ENCODE measurements at regions not wholly inside any gene's neighbourhood (a gene's known extent, or its start where the extent isn't known, plus 50 kb on each side); places are given as distances from the start of the nearest gene placed in this dataset.

DNA sequence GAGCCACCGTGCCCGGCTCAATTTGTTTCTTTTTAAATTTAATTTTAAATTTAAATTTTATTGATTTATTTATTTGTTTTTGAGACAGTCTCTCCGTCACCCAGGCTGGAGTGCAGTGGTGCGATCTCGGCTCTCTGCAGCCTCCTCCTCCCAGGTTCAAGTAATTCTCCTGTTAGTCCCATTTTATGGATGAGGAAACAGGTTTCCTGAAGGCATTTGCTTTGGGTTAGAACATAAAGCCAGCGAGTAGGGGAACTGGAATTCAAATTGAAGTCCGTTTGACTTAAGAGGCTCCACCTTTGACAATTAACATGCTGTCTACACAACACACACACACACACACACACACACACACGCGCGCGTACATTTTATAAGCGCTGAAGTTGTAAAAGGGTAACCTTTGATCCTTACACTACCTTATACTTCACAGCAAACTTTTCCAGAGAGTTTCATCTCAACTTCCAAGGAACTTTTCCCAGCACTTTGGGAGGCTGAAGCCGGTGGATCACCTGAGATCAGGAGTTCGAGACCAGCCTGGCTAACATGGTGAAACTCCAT, 232.0 kb downstream of the BCAS1 start:
- Histone ChIP-seq H3K27me3 (no peaks in the 10 kb centered on the region), H3K27ac (no peak overlapping the region), H3K36me3 (replicated peaks in 1 of 2) (no peaks in the 10 kb centered on the region), H3K4me3 (no peak overlapping the region), H3K9me3 (replicated peaks in 1 of 3) (no peaks in the 10 kb centered on the region), H3K4me1 (replicated peaks in 1 of 2) (no peaks in the 10 kb centered on the region)
- TF ChIP-seq CTCF (IDR thresholded peaks at IDR 0.05) (no peak), POLR2A (IDR thresholded peaks at IDR 0.05) (no peak)
- 74 to 95% (median 83%) methylated on average over 14 of the region's 14 CpGs for WGBS, 4 donors
- intact Hi-C loops (cut with DNase I) = no loop called here
- DNase-seq = no peak

GRCh38 chr20:53837126-53837826, 233.1 kb downstream of the BCAS1 start:
- TF ChIP-seq CTCF (IDR thresholded peaks at IDR 0.05) (no peak), POLR2A (IDR thresholded peaks at IDR 0.05) (no peak)
- Histone ChIP-seq H3K27ac (no peak overlapping the region), H3K4me1 (replicated peaks in 1 of 2) (no peaks in the 10 kb centered on the region), H3K4me3 (no peak overlapping the region), H3K36me3 (replicated peaks in 1 of 2) (no peaks in the 10 kb centered on the region), H3K9me3 (replicated peaks in 1 of 3) (no peaks in the 10 kb centered on the region), H3K27me3 (no peaks in the 10 kb centered on the region)
- intact Hi-C loops (cut with DNase I) = no loop called here
- 79 to 86% (median 84%) methylated on average over 5 of the region's 5 CpGs for WGBS, 4 donors
- no peak for DNase-seq

GRCh38 chr20:53834749-53835148, 235.6 kb downstream of the BCAS1 start:
- 87 to 94% (median 91%) methylated on average over 8 of the region's 8 CpGs for WGBS, 4 donors
- no peaks in the 10 kb centered on the region for H3K27me3 ChIP-seq
- no peak overlapping the region for H3K4me3 ChIP-seq
- no peaks in the 10 kb centered on the region for H3K36me3 ChIP-seq (replicated peaks in 1 of 2)
- peaks cover 0 to 2% of the 10 kb centered on the region in 2 donors for H3K4me1 ChIP-seq (replicated peaks in 1 of 2)
- TF ChIP-seq POLR2A (IDR thresholded peaks at IDR 0.05) = no peak
- no peak overlapping the region for H3K27ac ChIP-seq
- intact Hi-C loops (cut with DNase I) = no loop called here
- no peak for DNase-seq
- no peaks in the 10 kb centered on the region for H3K9me3 ChIP-seq (replicated peaks in 1 of 3)

DNA sequence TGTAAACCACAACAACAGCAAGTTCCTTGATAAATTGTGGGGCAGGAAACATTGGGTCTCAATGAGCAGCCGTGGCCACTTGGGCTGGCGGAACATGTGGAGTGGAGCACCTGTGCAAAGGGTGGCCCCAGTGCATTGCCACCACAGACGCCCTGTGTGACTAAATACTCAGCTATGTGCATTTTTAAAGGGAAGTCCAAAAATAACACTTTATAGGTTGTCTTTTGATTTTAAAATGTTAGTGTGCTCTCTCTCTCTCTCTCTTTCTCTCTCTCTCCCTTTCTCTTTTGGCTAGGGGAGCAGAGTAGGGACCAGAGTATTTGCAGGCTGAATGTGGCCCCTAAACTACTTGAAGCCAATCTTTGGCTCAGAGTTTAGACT, 236.3 kb downstream of the BCAS1 start:
- H3K27ac ChIP-seq = no peak overlapping the region
- intact Hi-C loops (cut with DNase I) = no loop called here

More for the DNA sequence above, 236.3 kb downstream of the BCAS1 start:
- no peak overlapping the region for H3K4me3 ChIP-seq
- H3K36me3 ChIP-seq (replicated peaks in 1 of 2) = no peaks in the 10 kb centered on the region
- peaks cover 0 to 8% of the 10 kb centered on the region in 2 donors for H3K4me1 ChIP-seq (replicated peaks in 1 of 2)
- WGBS, 4 donors = 68 to 82% (median 69%) methylated on average over 3 of the region's 3 CpGs
- DNase-seq = no peak
- no peaks in the 10 kb centered on the region for H3K27me3 ChIP-seq
- no peak for TF ChIP-seq POLR2A (IDR thresholded peaks at IDR 0.05)
- TF ChIP-seq CTCF (IDR thresholded peaks at IDR 0.05) = no peak
- no peaks in the 10 kb centered on the region for H3K9me3 ChIP-seq (replicated peaks in 1 of 3)

All from adrenal gland (tissue), 9 donors.